Lung (tissue), 11 donors: ENCODE measurements at regions not wholly inside any gene's neighbourhood (a gene's known extent, or its start where the extent isn't known, plus 50 kb on each side); places are given as distances from the start of the nearest gene placed in this dataset.

Experiments
- ATAC-seq: fragments of 200-7000 bp; cut with Tn5 transposase; one replicate; pipeline ENCODE4 v1.9.1; 2020; ENCODE audit warnings: moderate number of reproducible peaks; ENCODE audit not compliant: insufficient read depth, low FRiP score
- DNase-seq, 3 donors: peaks; one replicate each; pipeline ENCODE4 v3.0.0-alpha.2; 2013 to 2017
- H3K27ac ChIP-seq, 2 donors: one replicate each; pipeline ENCODE4 v1.5.1; 2013; ENCODE audit warnings: mild to moderate bottlenecking in 2 of 2, moderate library complexity in 2 of 2, control low read depth in 1 of 2, inconsistent platforms in 1 of 2, low read depth in 1 of 2, low read length in 1 of 2
- H3K27me3 ChIP-seq, 3 donors: one replicate each; pipeline ENCODE4 v1.5.1; 2013; ENCODE audit warnings: low read length in 2 of 3; ENCODE audit not compliant: control insufficient read depth in 3 of 3, insufficient read depth in 3 of 3
- H3K36me3 ChIP-seq, 4 donors: one replicate each; pipeline ENCODE4 v1.5.1; 2013; ENCODE audit warnings: low read length in 4 of 4, mild to moderate bottlenecking in 1 of 4, moderate library complexity in 1 of 4; ENCODE audit not compliant: control insufficient read depth in 4 of 4, insufficient read depth in 4 of 4
- H3K4me1 ChIP-seq, 5 donors: one replicate each; pipeline ENCODE4 v1.5.1; 2013; ENCODE audit warnings: low read length in 5 of 5, mild to moderate bottlenecking in 2 of 5, moderate library complexity in 1 of 5; ENCODE audit not compliant: control insufficient read depth in 5 of 5, insufficient read depth in 5 of 5
- H3K4me3 ChIP-seq: one replicate; pipeline ENCODE4 v1.5.1; 2013; ENCODE audit warnings: mild to moderate bottlenecking, control low read depth, moderate library complexity
- H3K9ac ChIP-seq, 2 donors: one replicate each; pipeline ENCODE4 v1.5.1; 2013; ENCODE audit warnings: low read length in 2 of 2, control low read depth in 1 of 2; ENCODE audit not compliant: insufficient read depth in 1 of 2
- H3K9me3 ChIP-seq, 4 donors: one replicate each; pipeline ENCODE4 v1.5.1; 2013; ENCODE audit warnings: low read length in 3 of 4, mild to moderate bottlenecking in 1 of 4, moderate library complexity in 1 of 4; ENCODE audit not compliant: control insufficient read depth in 4 of 4, insufficient read depth in 3 of 4
- WGBS, 2 donors: extraction: QIAGEN DNeasy Blood & Tissue Kit; methylation state at CpG; one replicate each; pipeline ENCODE4 v1.1.7; 2013; 5-methylcytosine and 5-hydroxymethylcytosine counted together
- TF ChIP-seq, protein P1 (sequence below): IDR thresholded peaks from 2 replicates; pipeline ENCODE4 v1.5.1; 2012; ENCODE audit warnings: mild to moderate bottlenecking; ENCODE audit errors: control extremely low read depth, extremely low read depth
- donor health status: control.
- donor health status: control.
- donor health status: Bipolar disorder and iron deficiency.
- donor health status: healthy.
- donor health status: DM: yes; HTN: yes; CAD: no.

DNA sequence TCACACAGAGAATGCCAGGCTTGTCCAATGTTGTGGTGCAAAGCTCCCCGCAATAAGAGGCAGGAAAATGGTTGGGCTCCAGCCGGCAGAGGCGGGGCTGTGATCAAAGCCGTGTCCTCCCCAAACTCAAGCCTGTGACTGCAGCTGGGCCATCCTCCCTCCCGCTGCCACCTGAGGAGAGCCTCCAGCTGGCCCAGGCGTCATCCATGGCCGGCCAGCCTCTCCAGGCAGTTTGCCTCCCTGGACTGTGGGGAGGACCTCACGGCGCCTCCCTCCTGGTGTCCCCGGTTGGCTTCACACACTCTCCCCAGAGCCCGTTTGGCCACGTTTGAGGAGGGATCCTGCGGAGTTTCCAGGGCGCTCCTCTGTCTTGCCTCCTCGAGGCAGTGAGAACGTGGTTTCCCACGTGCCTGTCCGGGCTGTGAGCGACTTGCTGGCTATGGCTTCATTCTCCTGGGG lies 134.1 kb downstream of the IRF8 start:
- H3K4me1 ChIP-seq, result peaks cover 0 to 26% (median 3%) of the 10 kb centered on the region in 5 donors
- H3K9me3 ChIP-seq, result no peaks in the 10 kb centered on the region
- no peak overlapping the region for H3K27ac ChIP-seq
- H3K27me3 ChIP-seq, result no peaks in the 10 kb centered on the region
- DNase-seq (peak; percentile 79 to 82 (median 82)), ATAC-seq (no peak)
- TF ChIP-seq, protein P1, sequence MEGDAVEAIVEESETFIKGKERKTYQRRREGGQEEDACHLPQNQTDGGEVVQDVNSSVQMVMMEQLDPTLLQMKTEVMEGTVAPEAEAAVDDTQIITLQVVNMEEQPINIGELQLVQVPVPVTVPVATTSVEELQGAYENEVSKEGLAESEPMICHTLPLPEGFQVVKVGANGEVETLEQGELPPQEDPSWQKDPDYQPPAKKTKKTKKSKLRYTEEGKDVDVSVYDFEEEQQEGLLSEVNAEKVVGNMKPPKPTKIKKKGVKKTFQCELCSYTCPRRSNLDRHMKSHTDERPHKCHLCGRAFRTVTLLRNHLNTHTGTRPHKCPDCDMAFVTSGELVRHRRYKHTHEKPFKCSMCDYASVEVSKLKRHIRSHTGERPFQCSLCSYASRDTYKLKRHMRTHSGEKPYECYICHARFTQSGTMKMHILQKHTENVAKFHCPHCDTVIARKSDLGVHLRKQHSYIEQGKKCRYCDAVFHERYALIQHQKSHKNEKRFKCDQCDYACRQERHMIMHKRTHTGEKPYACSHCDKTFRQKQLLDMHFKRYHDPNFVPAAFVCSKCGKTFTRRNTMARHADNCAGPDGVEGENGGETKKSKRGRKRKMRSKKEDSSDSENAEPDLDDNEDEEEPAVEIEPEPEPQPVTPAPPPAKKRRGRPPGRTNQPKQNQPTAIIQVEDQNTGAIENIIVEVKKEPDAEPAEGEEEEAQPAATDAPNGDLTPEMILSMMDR, result no peak
- H3K9ac ChIP-seq, result no peak overlapping the region
- H3K4me3 ChIP-seq, result no peak overlapping the region
- no peaks in the 10 kb centered on the region for H3K36me3 ChIP-seq
- 39 to 48% methylated on average over 16 to 19 of the region's 19 CpGs for WGBS, 2 donors

DNA sequence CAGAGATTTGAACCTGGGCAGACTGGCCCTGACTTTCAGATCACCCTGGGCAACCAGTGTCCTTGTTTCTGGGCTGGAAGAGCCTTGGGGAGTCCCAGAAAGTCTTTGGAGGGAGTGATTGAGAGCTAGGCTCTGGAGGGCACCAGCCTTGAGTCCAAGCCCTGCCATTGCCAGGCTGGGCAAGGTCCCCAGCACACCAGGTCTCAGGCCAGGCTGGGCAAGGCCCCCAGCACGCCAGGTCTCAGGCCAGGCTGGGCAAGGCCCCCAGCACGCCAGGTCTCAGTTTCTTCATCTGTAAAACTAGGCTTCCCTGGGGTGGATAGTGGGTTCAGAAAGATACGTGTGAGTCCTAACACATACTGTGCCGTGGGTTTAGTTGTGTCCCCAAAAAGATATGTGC lies 135.0 kb downstream of the IRF8 start:
- H3K4me3 ChIP-seq, result no peak overlapping the region
- no peaks in the 10 kb centered on the region for H3K27me3 ChIP-seq
- TF ChIP-seq, protein P1, result no peak
- no peak overlapping the region for H3K9ac ChIP-seq
- no peak overlapping the region for H3K27ac ChIP-seq
- H3K36me3 ChIP-seq, result no peaks in the 10 kb centered on the region
- H3K9me3 ChIP-seq, result no peaks in the 10 kb centered on the region
- peaks cover 0 to 34% (median 4%) of the 10 kb centered on the region in 5 donors for H3K4me1 ChIP-seq
- WGBS, 2 donors, result 88 to 93% methylated on average over 4 of the region's 4 CpGs
- ATAC-seq (no peak), DNase-seq (no peak)

DNA sequence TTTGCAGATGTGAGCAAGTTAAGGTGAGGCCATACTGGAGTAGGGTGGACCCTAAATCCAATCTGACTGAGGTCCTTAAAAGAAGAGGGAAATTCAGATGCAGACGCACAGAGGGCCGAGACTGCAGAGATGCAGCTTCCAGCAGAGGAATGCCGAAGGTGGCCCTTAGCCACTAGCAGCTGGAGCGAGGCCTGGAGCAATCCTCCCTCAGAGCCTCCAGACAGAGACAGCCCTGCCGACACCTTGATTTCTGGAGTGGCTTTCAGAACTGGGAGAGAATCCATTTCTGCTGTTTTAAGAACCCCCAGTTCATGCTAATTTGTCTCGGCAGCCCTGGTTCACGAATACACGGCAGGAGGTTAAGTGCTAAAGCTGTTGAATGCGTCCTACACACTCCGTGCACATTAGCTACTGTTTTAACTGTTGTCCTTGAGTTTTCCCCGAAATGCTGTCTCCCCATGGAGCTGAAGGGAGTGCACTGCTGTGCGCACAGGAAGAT lies 135.5 kb downstream of the IRF8 start:
- no peak overlapping the region for H3K4me3 ChIP-seq
- H3K27me3 ChIP-seq, result no peaks in the 10 kb centered on the region
- peaks cover 0 to 32% (median 7%) of the 10 kb centered on the region in 5 donors for H3K4me1 ChIP-seq
- no peak for ATAC-seq
- H3K9ac ChIP-seq, result no peak overlapping the region
- H3K27ac ChIP-seq, result no peak overlapping the region
- DNase-seq, result no peak
- WGBS, 2 donors, result 89 to 94% methylated on average over 12 of the region's 12 CpGs
- TF ChIP-seq, protein P1, result no peak
- no peaks in the 10 kb centered on the region for H3K36me3 ChIP-seq
- peaks cover 0 to under 1% (median 0%) of the 10 kb centered on the region in 4 donors for H3K9me3 ChIP-seq

DNA sequence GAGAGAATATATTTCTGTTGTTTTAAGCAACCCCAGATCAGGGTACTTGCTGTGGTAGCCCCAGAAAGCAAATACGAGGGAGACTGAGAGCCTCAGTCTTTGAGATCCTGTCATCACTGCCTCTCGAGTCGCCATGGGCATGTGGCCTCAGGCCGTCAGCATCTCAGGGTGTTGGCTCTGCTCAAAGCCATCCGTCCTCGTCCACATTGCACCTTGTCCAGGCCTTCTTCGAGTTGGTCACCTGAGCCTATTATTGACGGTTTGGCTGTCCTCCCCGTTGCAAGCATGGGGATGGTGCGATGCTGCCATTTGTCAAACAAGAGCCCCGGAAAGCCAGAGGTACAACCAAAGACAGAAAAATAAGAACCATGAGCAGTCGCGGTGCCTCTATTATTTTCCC lies 136.9 kb downstream of the IRF8 start:
- TF ChIP-seq, protein P1, result no peak
- Histone ChIP-seq H3K4me1 (peaks cover 0 to 29% (median 10%) of the 10 kb centered on the region in 5 donors), H3K27me3 (no peaks in the 10 kb centered on the region), H3K9ac (no peak overlapping the region), H3K36me3 (no peaks in the 10 kb centered on the region), H3K4me3 (no peak overlapping the region), H3K27ac (no peak overlapping the region), H3K9me3 (peaks cover 0 to 3% (median 0%) of the 10 kb centered on the region in 4 donors)
- ATAC-seq (no peak), DNase-seq (no peak)
- 94 to 95% methylated on average over 13 of the region's 13 CpGs for WGBS, 2 donors
